HK-2 (cell line): ENCODE measurements at regions not wholly inside any gene's neighbourhood (a gene's known extent, or its start where the extent isn't known, plus 50 kb on each side); places are given as distances from the start of the nearest gene placed in this dataset.
"Not testable (repeated sequence)": the region's sequence is repeated elsewhere in the genome, so short reads cannot be mapped to it uniquely, and the experiment has no call there.

Experiments
- DNase-seq: peaks from one replicate; pipeline ENCODE4 v3.0.0-alpha.2; 2018; ENCODE audit not compliant: unreplicated experiment

DNA sequence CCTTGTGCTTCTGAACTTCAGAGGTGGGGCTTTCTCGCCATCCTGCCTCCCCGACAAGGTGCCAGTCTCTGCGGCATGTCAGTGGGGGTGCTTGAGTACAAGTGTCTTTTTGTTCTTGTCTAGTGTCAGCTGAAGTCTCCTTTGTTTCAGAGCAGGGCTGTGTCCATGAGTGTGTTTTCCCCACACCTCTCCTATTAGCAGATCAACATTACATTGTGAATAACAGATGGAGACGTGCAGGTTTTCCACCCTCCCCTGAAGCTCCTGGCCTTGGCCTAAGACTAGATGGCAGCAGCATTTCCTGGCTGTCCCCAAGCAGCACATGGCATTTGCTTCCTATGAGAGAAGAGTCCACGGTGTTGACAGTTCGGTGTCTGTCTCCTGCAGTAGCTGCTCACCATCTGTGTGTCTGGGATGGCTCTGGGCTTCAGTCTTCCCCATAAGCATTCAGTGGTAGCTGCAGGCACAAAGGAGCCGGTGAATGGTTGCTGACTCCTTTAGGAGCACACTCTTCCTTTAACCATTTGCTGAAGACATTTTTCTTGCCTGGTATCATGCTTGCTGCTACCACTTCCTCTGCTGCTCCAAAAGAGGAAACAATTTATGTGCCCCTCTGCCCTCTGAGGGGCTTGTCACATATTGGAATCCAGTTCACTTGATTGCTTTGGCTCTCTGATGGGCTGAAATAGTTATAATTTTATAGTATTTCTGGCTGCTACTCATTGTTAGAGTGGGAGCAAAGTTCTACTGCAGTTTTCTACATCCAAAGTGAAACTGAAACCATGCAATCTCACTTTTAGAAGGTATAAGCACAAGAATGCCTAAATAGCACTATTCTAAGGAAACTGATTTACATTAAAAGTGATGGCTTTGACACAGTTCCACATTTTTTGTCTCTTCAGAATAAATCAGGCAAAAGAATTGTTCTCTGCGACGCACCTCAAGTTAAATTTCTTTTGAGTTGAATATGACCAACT is 913.0 kb downstream of the C6orf118 start:
- DNase-seq, result no peak

DNA sequence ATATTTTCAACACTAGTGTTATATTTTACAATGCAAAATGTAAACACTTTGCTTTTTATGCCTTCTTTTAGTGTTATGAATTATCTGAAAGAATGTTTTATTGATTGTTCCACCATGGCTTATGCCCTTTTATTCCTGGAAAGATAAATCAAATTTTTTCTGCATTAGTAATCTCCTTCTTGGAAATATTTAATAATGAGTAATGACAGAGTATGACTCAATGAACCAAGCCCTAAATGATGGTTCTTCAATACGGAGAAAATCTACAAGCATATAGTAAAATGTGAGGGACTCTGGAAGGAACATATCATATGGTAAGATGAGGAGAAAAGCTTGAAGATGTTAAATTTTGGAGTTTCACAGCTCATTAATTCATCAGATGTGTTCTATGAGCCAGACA is 929.6 kb downstream of the C6orf118 start:
- no peak for DNase-seq

DNA sequence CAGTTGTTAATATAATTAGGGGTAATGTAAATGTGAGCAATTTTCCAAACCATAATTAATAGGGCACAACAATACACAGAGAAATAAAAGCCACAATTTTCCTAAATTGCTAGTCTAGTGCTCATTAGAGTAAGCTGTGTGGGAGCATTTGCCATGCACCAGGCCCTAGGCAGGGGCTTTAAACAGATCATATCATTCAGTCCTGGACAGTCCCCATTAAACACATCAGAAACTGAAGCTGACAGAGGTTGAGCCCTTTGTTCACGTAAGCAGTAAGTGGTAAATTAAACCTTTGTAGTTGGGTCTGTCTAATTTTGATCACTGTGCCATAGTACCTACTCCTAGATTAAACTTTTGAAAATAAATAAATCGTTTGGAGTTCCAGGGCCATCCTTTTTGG is 931.1 kb downstream of the C6orf118 start:
- DNase-seq, result no peak

DNA sequence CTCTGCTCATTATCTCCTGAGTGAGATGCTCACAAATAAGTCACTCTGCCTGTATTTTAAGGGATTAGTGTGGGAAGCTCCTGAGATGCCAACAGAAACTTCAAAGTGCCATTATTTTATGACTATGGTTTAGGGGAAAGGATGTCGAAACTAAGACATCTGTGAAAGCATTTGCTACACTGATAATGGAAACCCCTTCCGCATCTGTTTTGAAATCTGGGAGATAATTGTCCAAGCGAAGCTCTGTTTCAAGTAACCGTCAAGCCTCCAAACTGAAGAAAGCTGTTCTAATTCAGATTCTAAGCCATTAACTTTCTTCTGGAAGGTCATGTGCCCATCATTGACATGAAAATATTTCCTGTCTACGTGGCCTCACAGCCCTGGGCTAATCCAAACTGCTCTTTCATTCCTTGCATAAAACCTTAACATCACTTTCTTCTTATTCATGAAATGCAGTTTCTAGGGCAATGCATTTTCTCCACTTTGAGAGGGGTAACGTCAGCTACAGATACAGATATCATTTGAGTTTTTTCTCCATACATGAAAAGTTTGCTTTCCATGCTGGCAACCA is 932.0 kb downstream of the C6orf118 start:
- DNase-seq, result no peak

DNA sequence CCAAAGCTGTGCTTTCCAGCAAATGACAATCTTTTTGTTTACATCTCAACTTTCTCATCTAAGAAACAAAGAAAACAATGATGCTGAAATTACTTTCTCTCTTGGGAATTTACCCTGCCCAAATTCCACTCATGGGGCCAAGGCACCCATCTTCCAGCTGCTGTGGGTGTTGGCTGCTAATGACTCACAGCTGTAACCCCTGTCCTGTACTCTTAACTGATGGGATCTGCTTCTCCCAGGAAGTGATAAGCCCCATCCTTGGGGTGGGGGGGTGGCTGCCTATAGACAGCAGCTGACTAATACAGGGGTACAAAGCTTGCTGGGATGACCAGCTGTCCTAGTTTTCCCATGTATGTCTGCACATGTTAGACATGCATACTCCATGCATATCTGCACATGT is 938.6 kb downstream of the C6orf118 start:
- DNase-seq, result no peak

DNA sequence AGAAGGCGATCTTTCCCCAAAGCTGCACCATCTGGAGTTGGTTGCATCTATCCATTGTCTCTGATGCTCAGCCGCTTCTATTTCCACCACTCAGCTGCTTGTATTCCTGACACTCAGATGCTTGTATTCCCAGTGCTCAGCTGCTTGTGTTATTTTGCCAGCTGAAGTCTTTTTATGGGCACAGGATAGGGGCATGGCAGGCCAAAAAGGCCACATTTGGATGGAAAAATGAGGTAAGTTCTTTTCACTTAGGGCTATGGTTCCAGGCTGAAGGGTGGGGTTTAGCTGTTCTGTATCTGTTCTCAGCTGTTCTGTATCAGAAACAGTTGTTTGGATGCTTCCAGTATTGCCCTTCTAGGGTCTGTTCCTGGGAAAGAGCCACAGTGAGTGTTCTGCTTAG is 944.9 kb downstream of the QKI start:
- DNase-seq, result no peak

DNA sequence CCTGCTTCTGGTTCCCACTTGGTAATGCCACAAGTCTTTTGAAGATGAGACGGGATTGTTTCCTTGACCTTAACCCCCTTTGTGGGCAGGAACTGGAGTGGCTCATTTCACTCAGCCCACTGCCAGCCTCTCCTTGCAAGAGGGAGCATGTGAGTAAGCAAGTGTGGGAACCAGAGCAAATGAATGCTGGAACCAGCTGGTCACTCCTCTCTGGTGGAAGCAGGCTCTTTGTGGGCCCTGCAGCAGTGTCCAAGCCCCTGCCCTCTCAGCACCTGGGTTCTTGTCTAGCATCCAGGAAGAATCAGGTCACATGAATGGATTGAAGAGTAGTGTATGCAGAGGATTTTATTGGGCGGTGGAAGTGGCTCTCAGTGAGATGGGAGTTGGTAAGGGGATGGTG is 944.5 kb downstream of the QKI start:
- DNase-seq, result no peak

DNA sequence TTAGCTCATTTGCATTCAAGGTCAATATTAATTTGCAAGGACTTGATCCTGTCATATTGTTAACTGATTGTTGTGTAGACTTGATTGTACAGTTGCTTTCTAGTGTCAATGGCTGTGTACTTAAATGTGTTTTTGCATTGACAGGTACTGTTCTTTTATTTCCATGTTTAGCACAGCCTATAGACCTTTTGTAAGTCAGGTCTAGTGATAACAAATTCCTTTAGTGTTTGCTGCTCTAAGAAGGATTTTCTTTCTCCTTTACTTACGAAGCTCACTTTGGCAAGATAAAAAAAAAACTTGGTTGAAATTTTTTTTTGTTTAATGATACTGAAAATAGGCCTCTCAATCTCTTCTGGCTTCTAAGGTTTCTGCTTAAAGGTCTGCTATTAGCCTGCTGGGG is 942.3 kb downstream of the QKI start:
- no peak for DNase-seq

DNA sequence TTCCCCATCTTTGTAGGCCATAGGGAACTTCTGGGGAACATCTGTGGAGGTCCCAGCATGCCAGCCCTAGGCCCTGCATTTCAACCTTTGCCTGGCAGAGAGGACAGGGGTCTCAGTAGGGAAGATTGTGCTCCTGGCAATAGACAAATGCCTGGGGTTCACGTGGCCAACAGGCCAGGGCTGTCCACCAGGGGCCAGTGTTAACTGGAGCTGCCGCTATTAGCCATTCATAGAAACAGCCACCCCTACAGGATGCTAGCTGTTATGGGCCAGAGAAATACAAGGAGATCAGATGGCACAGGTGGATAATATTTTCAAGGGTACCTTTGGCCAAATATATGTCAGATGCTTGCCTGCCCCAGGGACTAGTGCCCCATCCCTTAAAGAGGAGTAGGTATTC is 932.9 kb downstream of the QKI start:
- no peak for DNase-seq

DNA sequence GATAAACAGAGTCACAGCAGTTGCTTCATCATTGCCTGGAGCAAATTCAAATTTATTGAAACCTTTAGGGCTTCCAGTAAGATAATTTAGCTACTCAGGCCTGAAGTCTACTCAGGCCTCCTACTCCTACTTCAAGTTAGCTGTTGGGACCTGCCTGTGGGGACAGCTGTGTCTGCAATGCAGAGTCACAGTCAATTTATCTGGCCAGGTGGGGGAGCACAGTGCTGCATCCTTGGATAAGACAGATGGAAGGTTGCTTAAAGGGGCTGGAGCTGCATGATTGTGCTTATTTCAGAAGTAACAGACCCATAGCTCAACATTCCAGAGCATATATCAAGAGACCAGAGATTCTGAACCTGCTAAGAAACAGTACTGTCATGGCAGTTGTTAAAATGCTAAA is 932.1 kb downstream of the QKI start:
- DNase-seq, result no peak

DNA sequence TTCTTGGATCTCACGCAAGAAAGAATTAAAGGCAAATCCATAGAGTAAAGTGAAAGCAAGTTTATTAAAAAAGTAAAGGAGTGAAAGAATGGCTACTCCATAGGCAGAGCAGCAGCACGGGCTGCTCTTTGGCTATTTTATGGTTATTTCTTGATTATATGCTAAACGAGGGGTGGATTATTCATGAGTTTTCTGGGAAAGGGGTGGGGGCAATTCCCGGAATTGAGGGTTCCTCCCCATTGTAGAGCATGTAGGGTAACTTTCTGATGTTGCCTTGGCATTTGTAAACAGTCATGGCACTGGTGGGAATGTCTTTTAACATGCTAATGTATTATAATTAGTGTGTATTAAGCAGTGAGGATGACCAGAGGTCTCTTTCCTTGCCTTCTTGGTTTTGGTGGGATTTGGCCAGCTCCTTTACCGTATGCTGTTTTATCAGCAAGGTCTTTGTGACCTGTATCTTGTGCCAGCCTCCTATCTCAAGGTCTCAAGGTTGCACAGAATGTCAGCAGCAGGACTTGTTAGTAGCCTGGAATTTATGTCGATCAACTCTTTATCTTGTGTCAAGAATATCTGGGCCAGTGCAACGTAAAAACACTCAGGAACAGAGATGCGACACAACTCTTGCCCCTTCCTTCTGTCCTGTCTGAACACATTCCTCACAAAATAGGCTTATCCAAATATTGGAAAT is 931.4 kb downstream of the QKI start:
- no peak for DNase-seq

DNA sequence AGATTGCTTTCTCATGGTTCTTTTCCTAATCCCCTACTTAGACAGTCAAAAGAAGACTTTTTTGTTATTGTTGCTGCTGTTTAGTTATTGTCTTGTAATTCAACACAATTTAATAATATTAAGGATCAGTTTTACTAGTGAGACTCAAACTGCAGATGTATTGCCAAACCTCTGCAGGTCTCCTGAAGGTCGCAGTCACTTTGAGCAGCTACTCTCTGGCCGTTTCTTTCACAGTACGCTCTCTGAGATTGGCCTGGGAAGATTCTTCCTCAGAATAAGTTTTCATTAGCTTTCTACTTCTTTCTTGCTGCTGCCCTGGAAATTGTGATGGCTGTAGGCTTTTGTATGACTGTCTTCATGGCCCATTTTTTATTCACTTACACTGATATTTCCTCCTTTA is 930.8 kb downstream of the QKI start:
- DNase-seq, result no peak

DNA sequence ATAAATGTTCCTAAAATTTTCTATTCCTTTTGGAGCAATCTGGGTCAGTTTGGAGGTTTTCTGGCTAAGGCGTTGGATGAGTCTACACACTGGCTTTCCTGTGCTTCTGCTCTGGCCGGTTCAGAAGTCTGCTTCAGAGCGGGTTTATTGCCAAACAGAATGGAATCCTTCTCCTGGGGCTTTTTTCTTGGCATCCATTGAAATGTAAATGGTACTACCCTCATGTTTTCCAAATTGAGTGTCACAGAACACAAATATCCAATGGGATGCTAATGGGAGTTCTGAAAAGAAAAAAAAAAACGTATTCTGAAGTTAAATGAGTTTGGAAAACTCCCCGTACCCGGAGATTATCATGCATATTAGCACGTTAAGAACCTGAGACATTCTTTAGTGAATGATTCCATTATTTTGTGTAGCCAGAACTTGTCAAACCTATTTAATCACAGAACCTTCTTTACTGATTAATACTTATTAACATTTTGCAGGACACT is 930.3 kb downstream of the QKI start:
- no peak for DNase-seq

DNA sequence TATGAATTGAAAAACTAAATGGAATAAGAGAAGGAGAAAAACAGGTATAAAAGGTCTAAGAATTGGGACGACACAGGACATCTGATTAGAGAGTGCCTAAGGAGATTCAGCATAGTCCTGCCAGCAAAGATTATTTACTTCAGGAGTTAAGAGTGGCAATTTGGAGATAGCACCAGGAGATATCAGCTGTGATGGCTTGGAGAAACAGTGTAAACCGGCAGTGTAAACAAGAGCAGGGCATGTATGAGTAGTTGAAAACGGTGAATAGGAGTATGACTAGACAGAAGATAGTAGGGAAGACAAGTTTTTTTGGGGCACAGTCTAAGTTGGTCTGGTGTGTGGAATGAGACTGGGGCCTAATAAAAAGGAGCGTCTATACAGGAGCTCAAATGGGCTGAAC is 924.9 kb downstream of the QKI start:
- not testable (repeated sequence) for DNase-seq

DNA sequence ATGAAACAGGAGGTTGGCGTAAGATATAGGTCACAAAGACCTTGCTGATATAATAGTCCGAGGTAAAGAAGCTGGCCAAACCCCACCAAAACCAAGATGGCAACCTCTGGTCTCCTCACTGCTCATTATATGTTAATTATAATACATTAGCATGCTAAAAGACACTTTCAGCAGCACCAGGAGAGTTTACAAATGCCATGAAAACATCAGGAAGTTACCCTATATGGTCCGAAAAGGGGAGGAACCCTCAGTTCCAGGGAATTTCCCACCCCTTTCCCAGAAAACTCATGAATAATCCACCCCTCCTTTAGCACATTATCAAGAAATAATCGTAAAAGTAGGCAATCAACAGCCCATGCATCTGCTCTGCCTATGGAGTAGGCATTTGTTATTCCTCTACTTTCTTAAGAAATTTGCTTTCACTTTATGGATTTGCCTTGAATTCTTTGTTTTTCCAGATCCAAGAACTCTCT is 923.4 kb downstream of the QKI start:
- no peak for DNase-seq

DNA sequence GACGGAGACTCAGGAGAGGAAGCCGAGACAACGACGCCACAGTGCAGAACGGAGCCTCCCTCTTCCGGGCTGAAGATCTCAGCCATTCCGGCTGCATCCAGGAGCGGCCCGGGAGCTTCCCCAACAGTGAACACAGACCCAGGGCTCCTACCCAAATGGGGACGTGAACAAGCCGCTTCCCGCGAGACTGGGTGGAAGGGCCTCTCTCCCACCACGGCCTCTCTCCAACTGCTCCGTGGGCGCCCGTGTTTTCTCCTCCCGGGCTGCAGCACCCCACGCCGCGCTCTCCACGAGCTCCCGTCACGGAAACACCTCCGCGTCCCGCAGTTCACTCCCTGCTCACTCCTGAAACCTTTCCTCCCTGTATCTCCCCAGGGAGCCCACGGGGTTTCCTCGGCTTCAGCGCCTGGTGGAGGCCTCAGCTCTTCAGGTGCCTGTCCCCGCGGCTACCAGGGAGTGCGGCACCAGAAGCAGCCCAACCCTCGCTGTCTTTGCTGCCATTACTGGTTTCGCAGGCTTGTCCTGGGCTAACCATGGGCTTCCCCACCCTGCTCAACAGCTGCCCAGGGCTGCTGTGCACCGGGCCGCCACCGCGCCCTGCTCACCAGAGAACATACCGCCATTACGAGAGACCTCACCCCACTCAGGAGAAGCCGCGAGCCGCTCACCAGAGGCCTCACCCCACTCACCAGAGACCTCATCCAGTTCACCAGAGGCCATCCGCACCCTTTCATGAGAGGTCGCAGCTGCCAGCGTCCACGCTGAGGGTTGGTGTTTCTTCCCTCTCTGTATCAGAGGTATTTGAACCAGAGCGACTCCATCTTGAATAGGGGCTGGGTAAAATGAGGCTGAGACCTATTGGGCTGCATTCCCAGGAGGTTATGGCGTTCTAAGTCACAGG is 922.8 kb downstream of the QKI start:
- no peak for DNase-seq

DNA sequence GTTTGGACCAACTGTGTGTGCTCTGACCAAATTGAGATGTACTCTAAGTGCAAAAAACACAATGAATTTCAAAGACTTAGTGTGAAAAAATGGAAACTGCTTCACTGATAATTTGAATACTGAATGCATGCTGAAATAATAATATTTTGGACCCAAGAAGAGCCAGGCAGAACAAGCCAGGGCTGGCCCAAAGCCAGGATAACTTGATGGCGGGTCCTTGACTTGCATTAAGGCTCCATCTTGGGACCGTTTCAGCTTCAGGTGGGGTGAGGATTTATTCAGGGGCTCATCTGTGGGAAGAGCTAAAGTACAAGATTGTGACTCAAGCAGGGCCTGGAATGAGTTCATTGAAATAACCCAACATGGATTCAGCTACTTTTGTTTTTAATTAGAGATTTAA is 921.9 kb downstream of the QKI start:
- DNase-seq, result no peak

DNA sequence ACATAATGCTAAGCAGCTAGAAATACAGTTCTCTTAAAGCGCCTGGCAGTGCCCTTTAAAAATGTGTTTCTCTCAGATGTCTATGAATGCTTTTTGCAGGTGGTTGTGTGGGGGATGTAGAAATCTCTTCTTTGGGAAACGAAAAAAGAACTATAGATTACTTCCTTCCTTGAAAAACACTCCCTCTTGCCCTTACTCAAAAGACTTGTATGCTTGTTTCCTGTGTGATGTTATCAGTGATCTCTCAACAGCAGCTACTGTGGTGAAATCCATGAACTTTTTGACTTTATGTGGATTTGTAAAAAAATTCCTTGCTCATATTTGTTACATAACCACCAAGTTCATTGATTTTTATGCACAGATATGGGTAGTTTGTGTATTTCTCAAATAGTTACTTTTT is 916.5 kb downstream of the QKI start:
- DNase-seq, result no peak

DNA sequence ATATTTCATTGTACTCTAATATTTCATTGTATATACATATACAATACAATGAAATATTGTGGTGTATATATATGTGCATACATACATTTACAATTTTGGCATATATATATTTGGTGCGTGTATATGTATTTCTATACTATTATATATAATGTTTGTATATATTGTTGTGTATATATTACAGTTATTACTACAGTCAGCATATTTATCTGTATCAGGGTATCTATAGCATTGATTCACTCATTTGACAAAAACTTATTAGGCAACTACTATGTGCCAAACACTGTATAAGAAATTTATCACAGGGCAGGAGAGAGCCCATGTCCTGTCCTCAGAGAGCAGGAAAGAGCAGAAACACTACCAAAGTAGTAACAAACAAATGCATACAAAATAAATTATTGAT is 910.6 kb downstream of the QKI start:
- DNase-seq, result no peak

DNA sequence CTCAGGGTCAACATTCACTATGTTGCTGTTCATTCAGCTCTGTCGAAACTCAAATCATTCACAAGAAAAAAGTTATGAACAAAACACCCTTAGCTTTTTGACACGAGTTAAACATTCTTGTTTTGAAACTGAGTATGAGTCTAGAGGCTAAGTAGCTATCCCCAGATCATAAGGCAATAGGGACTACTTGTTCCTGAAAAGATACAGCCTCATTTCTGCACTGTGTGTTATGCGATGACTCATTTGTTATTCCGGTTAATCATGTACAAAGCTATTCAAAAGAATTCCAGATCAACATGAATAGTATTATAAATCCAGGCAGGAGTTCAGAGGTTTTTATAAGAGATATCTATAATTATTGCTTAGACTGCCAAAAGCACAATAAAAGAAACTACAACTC is 908.0 kb downstream of the QKI start:
- DNase-seq, result no peak

DNA sequence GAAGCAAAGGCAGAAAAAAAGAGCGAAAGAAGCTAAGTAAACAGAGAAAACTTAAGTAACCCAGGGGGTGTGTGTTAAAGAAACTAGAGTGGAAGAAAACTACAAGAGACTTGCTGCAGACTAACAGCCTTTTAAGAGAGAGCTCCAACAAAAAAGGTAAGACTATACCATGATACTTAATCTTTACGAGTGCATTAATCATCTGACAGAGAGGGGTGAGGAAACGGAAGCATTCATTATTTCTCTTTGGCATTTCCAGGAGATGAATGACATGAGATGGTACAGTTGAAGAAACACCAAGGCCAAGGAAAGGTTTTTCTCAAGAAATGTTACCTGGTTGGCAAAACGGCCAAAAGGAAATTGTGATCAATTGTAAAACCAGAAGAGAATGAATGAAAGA is 906.8 kb downstream of the QKI start:
- DNase-seq, result no peak

DNA sequence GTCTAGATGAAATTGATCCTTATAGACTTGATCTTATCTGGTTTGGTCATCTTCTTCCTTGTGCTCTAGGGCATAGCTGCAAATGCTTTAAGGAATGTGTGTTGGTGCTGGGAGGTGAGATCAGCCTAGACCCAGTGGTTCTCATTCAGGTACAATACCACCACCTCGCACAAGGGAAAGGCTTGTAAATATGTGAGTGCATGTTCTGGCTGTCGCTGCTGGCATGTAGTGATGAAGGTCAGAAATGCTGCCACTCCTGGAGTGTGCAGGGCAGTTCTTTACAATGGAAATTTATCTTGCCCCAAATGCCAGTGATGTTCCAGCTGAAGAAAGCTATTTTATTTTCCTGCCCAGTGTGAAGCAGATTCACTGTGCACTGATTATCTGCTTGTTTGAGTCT is 900.9 kb downstream of the QKI start:
- no peak for DNase-seq
